Fibroblast of lung (primary cell): ENCODE measurements at regions not wholly inside any gene's neighbourhood (a gene's known extent, or its start where the extent isn't known, plus 50 kb on each side); places are given as distances from the start of the nearest gene placed in this dataset.

Source experiments
- CTCF ChIP-seq, 2 donors: IDR thresholded peaks in 1 of 2; conservative IDR thresholded peaks in 1 of 2; 1 replicate in 1 of 2; 2 replicates in 1 of 2; pipeline ENCODE4 v1.5.1; 2011 to 2012; ENCODE audit warnings: low read length in 2 of 2, control low read depth in 1 of 2, inconsistent platforms in 1 of 2, low read depth in 1 of 2, mild to moderate bottlenecking in 1 of 2
- EZH2 ChIP-seq: IDR thresholded peaks from 2 replicates; pipeline ENCODE4 v1.5.1; 2012; ENCODE audit warnings: low read length, control low read depth, mild to moderate bottlenecking; ENCODE audit errors: missing control alignments

DNA sequence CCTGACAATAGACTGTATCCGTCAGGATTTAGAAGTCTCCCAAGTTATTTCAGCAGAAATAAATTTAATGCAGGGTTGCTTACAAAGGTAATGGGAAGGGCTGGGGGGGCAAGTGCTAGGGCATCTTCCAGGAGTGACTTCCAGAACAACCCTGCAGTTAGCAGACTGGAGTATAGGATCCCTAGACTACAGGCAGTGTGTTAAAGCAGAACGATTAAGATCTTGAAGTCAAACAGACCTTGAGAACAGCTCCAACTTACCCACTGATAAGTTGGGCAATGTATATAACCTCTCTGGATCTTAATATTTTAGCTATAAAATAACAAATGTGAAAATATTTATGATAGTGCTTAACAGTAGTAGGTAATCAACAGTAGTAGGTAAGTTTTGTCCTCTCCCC lies 113.6 kb upstream of the LIFR start:
- TF ChIP-seq EZH2 = no peak
- TF ChIP-seq CTCF (conservative IDR thresholded peaks at IDR 0.05 in 1 of 2, IDR thresholded peaks at IDR 0.05 in 1 of 2; ENCODE audit: low read depth in 1 of 2, low read length in 2 of 2) = no peak
